Activated T-helper 2 cell treated with anti-CD3 and anti-CD28 coated beads, Interferon-gamma antibody, Interleukin-2, Interleukin-4, amounts not matched to agents 10 μg/mL and 5 μg/mL and 100 μg/mL, durations not matched to agents 14 hours and 24 hours and 36 hours (primary cell): ENCODE measurements at regions not wholly inside any gene's neighbourhood (a gene's known extent, or its start where the extent isn't known, plus 50 kb on each side); places are given as distances from the start of the nearest gene placed in this dataset.

Source experiments
- DNase-seq: peaks from one replicate; pipeline ENCODE4 v3.0.0; 2021; ENCODE audit warnings: low spot score
- H3K27ac Mint-ChIP-seq: one replicate; pipeline ENCODE4 v1.8.0; 2021; ENCODE audit warnings: mixed read lengths
- H3K27me3 Mint-ChIP-seq: one replicate; pipeline ENCODE4 v1.8.0; 2021; ENCODE audit warnings: low read depth, mixed read lengths
- H3K36me3 Mint-ChIP-seq: one replicate; pipeline ENCODE4 v1.8.0; 2021; ENCODE audit warnings: low read depth, mixed read lengths
- H3K4me1 Mint-ChIP-seq: one replicate; pipeline ENCODE4 v1.8.0; 2021; ENCODE audit warnings: low read depth, mixed read lengths
- H3K4me3 Mint-ChIP-seq: one replicate; pipeline ENCODE4 v1.8.0; 2021; ENCODE audit warnings: low read depth, mild to moderate bottlenecking, moderate library complexity, mixed read lengths
- H3K9me3 Mint-ChIP-seq: one replicate; pipeline ENCODE4 v1.8.0; 2021; ENCODE audit warnings: mixed read lengths
- intact Hi-C: fragments of 100-400 bp; cut with micrococcal nuclease; formaldehyde crosslinking; loops from one replicate; pipeline ENCODE4 v1.15.1; 2023

- Mint-ChIP-seq H3K36me3 (no peaks in the 10 kb centered on the region), H3K4me1 (peaks cover 56% of the 10 kb centered on the region), H3K4me3 (no peak overlapping the region), H3K27ac (no peak overlapping the region), H3K27me3 (no peaks in the 10 kb centered on the region), H3K9me3 (peaks cover 8% of the 10 kb centered on the region)
- no peak for DNase-seq
- intact Hi-C loops: loop anchor here (5.0 kb wide), 1 partner anchor 365 kb away; the partner anchor contains the start of gene STAT4
Observed at GRCh38 chr2:190787743-190788235, 92.8 kb upstream of the GLS start.

DNA sequence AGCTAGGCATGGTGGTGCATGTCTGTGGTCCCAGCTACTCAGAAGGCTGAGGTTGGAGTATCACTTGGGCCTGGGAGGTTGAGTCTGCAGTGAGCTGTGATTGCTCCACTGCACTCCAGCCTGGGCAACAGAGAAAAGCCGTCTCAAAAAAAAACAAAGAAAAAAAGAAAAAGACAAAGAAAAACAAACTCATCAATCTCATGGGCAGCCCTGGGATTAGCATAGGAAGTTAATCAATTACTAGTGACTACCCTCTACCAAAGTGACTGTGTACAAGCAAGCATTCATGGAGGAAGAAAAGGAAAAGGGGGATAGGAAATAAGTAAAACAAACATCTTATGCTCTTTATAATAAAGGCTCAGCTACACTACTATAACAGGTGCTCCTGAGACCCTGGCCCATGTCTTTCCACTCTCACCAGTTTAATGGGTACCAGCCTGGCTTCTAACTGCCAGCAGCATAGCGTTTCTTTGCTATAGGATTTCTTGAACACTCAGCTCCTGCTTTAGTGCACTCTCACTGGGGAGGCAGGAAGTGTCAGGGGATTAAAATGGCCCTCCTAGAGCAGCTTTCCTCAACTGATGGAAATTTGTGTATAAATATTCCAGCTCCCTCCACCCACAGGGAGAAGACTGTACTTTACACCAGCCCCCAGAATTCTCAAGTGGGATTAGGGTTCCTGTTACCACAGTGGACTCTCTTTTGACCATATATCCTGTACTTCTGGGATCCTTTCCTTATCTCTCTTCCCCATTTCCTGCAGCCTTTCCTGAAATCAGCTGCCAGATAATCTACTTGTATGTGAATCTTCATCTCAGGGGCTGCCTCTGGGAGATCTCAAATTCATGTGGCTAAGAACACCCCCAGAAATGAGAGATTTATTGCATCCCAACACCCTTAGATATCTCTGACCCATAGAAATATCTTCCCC is 91.3 kb upstream of the GLS start:
- Mint-ChIP-seq H3K27ac (peak overlapping the region; percentile 1), H3K36me3 (no peaks in the 10 kb centered on the region), H3K27me3 (no peaks in the 10 kb centered on the region), H3K4me1 (peaks cover 63% of the 10 kb centered on the region), H3K4me3 (no peak overlapping the region), H3K9me3 (peaks cover 2% of the 10 kb centered on the region)
- no peak for DNase-seq
- intact Hi-C loops: loop anchor here (2.0 to 5.0 kb wide), 4 partner anchors 25 to 363 kb away; partner anchors contain the start of gene STAT4

- H3K27ac Mint-ChIP-seq: peak overlapping the region; percentile 75
- H3K27me3 Mint-ChIP-seq: no peaks in the 10 kb centered on the region
- peak overlapping the region; percentile 15 for H3K4me3 Mint-ChIP-seq
Observed at GRCh38 chr2:190791347-190791975, 89.2 kb upstream of the GLS start.

DNA sequence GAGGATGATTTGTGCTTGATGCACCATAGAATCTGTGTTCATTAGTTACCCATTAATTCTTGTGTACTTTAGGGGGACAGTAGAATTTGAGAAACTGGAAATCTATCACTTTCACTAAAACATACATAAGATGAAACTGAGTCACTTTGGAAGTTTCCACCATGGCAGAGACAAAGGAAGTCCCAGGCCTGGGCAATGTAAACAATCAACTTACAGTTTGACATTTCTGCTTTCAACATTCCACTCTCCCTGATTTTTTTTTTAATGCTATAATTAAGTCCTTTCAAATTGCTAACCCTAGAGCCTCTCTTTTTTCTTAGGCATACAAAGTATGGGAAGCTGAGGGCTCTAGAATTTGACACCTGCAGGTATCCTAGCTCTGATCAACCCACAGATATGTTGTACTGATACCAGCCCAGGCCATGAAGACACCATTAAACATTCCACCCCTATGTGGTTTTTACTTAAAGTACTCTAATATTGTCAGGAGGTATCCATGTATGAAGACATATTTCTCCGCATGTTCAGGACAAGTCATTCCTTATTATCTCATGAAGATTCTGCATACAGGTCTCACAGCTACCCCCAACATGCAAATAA is 88.5 kb upstream of the GLS start:
- Mint-ChIP-seq H3K27ac (peak overlapping the region; percentile 75), H3K4me3 (peak overlapping the region; percentile 6), H3K4me1 (peaks cover 62% of the 10 kb centered on the region), H3K9me3 (no peaks in the 10 kb centered on the region), H3K36me3 (no peaks in the 10 kb centered on the region), H3K27me3 (no peaks in the 10 kb centered on the region)
- DNase-seq: no peak
- intact Hi-C loops: loop anchor here (1.0 to 2.0 kb wide), 4 partner anchors 27 to 91 kb away; no protein-coding TSS in a partner anchor

More at GRCh38 chr2:190791347-190791975, 89.2 kb upstream of the GLS start:
- no peaks in the 10 kb centered on the region for H3K36me3 Mint-ChIP-seq
- H3K4me1 Mint-ChIP-seq: peaks cover 65% of the 10 kb centered on the region
- H3K9me3 Mint-ChIP-seq: no peaks in the 10 kb centered on the region
- no peak for DNase-seq
- intact Hi-C loops: loop anchor here (2.0 kb wide), 3 partner anchors 27 to 91 kb away; no protein-coding TSS in a partner anchor

DNA sequence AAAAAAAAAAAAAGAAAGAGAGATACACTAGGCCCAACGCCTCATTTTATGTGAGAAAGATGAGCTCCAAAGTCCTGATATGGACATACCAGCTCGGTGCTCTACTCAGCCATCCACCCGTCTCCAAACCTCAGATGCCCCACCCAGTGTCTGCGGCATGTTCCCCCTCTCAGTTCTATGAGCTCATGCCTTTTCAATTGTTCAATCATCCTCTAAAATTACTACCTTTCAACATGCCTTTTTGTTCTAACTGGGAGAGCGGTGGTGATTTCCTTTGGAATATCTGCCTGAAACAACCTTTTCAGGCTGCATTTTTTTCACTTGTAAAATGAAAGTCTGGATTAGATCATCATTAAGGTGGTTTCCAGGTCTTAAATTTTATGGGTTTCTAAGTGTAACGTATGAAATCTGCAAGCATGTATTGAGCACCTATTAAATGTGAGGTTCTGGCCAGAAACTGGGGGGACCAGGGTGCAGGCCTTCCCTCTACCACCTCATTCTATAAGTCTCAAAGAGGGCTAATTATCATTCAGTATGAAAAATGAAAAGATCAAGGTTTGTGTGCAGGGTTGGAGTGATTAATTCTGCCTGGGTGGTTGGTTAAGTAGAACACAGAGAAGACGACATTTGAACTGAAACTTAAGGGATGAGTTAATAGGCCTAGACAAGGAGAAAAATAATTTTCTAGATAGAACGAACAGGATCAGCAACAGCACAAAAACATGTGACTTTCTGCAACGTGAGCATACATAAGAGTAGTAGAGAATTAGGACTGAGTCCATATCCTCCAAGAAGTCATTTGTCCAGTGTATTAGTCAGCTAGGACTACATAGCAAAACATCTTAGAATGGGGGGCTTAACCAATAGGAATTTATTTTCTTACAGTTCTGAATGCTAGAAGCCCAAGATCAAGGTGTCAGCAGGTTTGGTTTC is 87.4 kb upstream of the GLS start:
- H3K4me1 Mint-ChIP-seq: peaks cover 59% of the 10 kb centered on the region
- H3K27me3 Mint-ChIP-seq: no peaks in the 10 kb centered on the region

DNA sequence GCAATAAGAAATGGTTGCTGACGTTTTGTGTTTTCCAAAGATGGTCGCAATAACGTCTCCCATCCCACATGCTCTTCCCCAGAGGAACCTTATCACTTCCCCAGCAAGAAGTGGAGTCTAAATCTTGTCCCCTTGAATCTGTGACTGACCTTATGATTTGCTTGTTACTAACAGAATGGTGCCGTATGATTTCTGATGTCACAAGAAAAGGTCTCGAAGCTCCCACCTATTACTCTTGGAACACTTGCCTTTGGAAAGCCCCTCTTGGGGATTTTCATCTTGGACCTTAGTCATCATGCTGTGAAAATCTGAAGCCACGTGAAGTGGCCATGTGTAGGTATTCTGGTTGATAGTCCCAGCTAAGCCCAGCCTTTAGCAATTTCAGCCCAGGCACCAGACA is 86.2 kb upstream of the GLS start:
- Mint-ChIP-seq H3K9me3 (no peaks in the 10 kb centered on the region), H3K27me3 (no peaks in the 10 kb centered on the region), H3K27ac (peak overlapping the region; percentile 51), H3K36me3 (no peaks in the 10 kb centered on the region), H3K4me1 (peaks cover 54% of the 10 kb centered on the region), H3K4me3 (no peak overlapping the region)
- no peak for DNase-seq
- intact Hi-C loops: no loop called here

More for the DNA sequence above, 87.4 kb upstream of the GLS start:
- H3K9me3 Mint-ChIP-seq: no peaks in the 10 kb centered on the region
- H3K27ac Mint-ChIP-seq: peak overlapping the region; percentile 72
- peak overlapping the region; percentile 53 for H3K4me3 Mint-ChIP-seq
- intact Hi-C loops: loop anchor here (1.0 kb wide), 1 partner anchor 71 kb away; no protein-coding TSS in a partner anchor
- H3K36me3 Mint-ChIP-seq: no peaks in the 10 kb centered on the region
- no peak for DNase-seq

DNA sequence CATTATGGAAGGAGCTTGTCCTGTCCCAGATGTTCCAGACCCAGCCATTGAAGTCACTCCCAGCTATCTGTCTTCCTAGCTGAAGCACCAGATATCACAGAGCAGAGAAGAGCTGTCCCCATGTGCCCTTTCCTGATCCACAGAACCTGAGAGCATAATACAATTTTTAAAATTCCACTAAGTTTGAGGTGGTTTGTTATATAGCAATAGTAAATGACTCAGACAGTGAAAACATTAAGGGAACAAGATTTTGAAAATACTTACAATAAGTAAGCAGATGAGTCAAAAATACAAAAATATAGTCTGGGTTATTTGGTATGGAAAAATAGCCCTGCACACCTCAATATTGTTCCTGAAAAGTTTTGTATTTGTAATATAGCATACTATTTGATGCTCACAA is 85.8 kb upstream of the GLS start:
- no peak for DNase-seq
- Mint-ChIP-seq H3K27me3 (no peaks in the 10 kb centered on the region), H3K36me3 (no peaks in the 10 kb centered on the region), H3K27ac (peak overlapping the region; percentile 51), H3K9me3 (no peaks in the 10 kb centered on the region), H3K4me3 (no peak overlapping the region), H3K4me1 (peaks cover 50% of the 10 kb centered on the region)
- intact Hi-C loops: no loop called here

DNA sequence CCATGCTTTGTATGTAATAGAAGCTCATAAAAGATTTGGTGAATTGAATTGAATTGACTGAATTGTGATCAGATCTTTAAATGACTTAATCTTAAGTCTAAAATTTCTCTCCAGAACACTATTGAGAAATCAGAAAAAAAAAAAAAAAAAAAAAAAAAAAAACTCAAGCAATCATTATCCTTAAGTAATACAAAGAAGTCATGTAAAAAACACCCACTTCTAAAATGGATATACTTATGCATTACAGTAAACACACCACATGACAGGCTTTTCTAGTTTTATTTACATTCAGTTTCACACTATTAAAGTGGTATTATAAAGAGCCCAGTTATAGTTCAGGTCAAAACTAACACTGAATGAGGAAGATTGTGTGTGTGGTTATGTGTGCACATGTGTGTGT is 84.9 kb upstream of the GLS start:
- H3K4me3 Mint-ChIP-seq: no peak overlapping the region
- no peak for DNase-seq
- no peaks in the 10 kb centered on the region for H3K9me3 Mint-ChIP-seq
- H3K27ac Mint-ChIP-seq: no peak overlapping the region
- H3K36me3 Mint-ChIP-seq: no peaks in the 10 kb centered on the region
- H3K4me1 Mint-ChIP-seq: peaks cover 41% of the 10 kb centered on the region
- intact Hi-C loops: no loop called here
- no peaks in the 10 kb centered on the region for H3K27me3 Mint-ChIP-seq

DNA sequence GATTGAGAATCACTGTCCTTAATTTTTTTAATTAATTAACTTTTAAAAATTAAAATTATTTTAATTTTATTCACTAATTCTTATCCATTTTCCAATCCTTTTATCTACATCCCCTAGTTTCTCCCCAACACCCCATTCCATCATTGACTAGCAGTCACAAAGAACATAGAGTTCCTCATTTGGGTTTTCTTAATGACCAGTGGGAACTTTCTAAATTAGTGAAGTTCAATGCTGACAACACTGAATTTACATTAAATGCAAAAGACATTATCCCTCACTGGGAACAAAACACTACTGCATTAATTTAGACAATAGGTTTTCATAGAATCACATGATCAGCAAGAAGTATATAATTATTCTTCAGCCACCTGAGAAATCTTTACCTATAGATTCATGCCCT is 80.6 kb upstream of the GLS start:
- no peak for DNase-seq
- Mint-ChIP-seq H3K4me3 (no peak overlapping the region), H3K36me3 (no peaks in the 10 kb centered on the region), H3K9me3 (no peaks in the 10 kb centered on the region), H3K27ac (no peak overlapping the region), H3K4me1 (peaks cover 13% of the 10 kb centered on the region), H3K27me3 (no peaks in the 10 kb centered on the region)
- intact Hi-C loops: no loop called here

DNA sequence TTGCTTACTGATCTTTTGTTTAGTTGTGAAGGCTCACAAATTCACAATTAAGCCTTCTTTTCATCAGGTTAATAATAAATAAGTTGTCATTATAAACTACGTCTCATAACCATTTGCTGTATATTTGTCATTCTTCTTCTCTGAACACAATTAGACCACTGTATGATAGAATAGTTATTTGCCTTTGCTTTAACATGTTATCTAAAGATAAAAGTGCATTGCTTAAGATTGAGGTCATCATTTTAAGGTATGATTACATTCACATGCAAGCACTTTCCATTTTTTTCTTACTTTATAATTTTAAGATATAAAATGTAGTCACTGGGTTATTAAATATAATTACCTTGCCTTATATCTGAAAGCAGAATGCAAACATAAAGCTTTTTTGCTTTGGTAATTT is 80.1 kb upstream of the GLS start:
- H3K9me3 Mint-ChIP-seq: no peaks in the 10 kb centered on the region
- H3K27me3 Mint-ChIP-seq: no peaks in the 10 kb centered on the region
- DNase-seq: no peak
- no peak overlapping the region for H3K27ac Mint-ChIP-seq
- H3K36me3 Mint-ChIP-seq: no peaks in the 10 kb centered on the region
- H3K4me3 Mint-ChIP-seq: no peak overlapping the region
- intact Hi-C loops: no loop called here
- peaks cover 12% of the 10 kb centered on the region for H3K4me1 Mint-ChIP-seq

GRCh38 chr2:190802129-190802528 is 78.5 kb upstream of the GLS start:
- Mint-ChIP-seq H3K4me3 (no peak overlapping the region), H3K27ac (no peak overlapping the region), H3K36me3 (no peaks in the 10 kb centered on the region), H3K9me3 (no peaks in the 10 kb centered on the region), H3K27me3 (no peaks in the 10 kb centered on the region), H3K4me1 (peaks cover 12% of the 10 kb centered on the region)
- intact Hi-C loops: no loop called here
- DNase-seq: no peak
